Endothelial cell of hepatic sinusoid (primary cell): ENCODE measurements at regions not wholly inside any gene's neighbourhood (a gene's known extent, or its start where the extent isn't known, plus 50 kb on each side); places are given as distances from the start of the nearest gene placed in this dataset.
"Not testable (repeated sequence)": the region's sequence is repeated elsewhere in the genome, so short reads cannot be mapped to it uniquely, and the experiment has no call there.

Source experiments
- in situ Hi-C: cut with HindIII; loops from 2 replicates; pipeline ENCODE4 v1.10.0; 2017; ENCODE audit warnings: low sequenced_read_pairs

- in situ Hi-C loops, result no loop called here
Measured at GRCh38 chr2:16397681-16398475, 267.8 kb downstream of the CYRIA start.

- in situ Hi-C loops, result no loop called here
Measured at GRCh38 chr2:16396986-16397385, 268.6 kb downstream of the CYRIA start.

- in situ Hi-C loops, result no loop called here
Measured at GRCh38 chr2:16396171-16396570, 269.5 kb downstream of the CYRIA start.

GRCh38 chr2:16395601-16396000 is 270.0 kb downstream of the CYRIA start:
- in situ Hi-C loops, result no loop called here

- in situ Hi-C loops, result no loop called here
Measured at GRCh38 chr2:16394986-16395550, 270.6 kb downstream of the CYRIA start.

- in situ Hi-C loops, result no loop called here
Measured at GRCh38 chr2:16394072-16394985, 271.3 kb downstream of the CYRIA start.

GRCh38 chr2:16393500-16394071 is 272.0 kb downstream of the CYRIA start:
- in situ Hi-C loops, result no loop called here

- in situ Hi-C loops, result no loop called here
Measured at GRCh38 chr2:16392647-16393499, 272.8 kb downstream of the CYRIA start.

- in situ Hi-C loops, result no loop called here
Measured at GRCh38 chr2:16391986-16392385, 273.6 kb downstream of the CYRIA start.

- in situ Hi-C loops, result no loop called here
Measured at GRCh38 chr2:16390561-16390960, 275.1 kb downstream of the CYRIA start.

GRCh38 chr2:16389611-16390010 is 276.0 kb downstream of the CYRIA start:
- in situ Hi-C loops, result no loop called here

- in situ Hi-C loops, result not testable (repeated sequence)
Measured at GRCh38 chr2:16388199-16388830, 277.3 kb downstream of the CYRIA start.

- in situ Hi-C loops, result no loop called here
Measured at GRCh38 chr2:16387461-16387984, 278.1 kb downstream of the CYRIA start.

- in situ Hi-C loops, result no loop called here
Measured at GRCh38 chr2:16386431-16386830, 279.2 kb downstream of the CYRIA start.

GRCh38 chr2:16386031-16386430 is 279.6 kb downstream of the CYRIA start:
- in situ Hi-C loops, result no loop called here

- in situ Hi-C loops, result no loop called here
Measured at GRCh38 chr2:16385341-16385740, 280.3 kb downstream of the CYRIA start.

GRCh38 chr2:16383411-16383810 is 282.2 kb downstream of the CYRIA start:
- in situ Hi-C loops, result no loop called here

GRCh38 chr2:16382451-16382850 is 283.2 kb downstream of the CYRIA start:
- in situ Hi-C loops, result no loop called here

GRCh38 chr2:16381511-16381910 is 284.1 kb downstream of the CYRIA start:
- in situ Hi-C loops, result no loop called here

- in situ Hi-C loops, result not testable (repeated sequence)
Measured at GRCh38 chr2:16379901-16380300, 285.7 kb downstream of the CYRIA start.
